ENCODE measurements at regions not wholly inside any gene's neighbourhood (a gene's known extent, or its start where the extent isn't known, plus 50 kb on each side); places are given as distances from the start of the nearest gene placed in this dataset.
A peak's percentile ranks its signal among the peaks of the same experiment; 100 is the strongest.

- no peak for TF ChIP-seq POLR2A (IDR thresholded peaks at IDR 0.05)
- peak in 1 of 4 experiments; percentile 14 for TF ChIP-seq CTCF (IDR thresholded peaks at IDR 0.05)
- peak; percentile 10 for TF ChIP-seq POLR2AphosphoS5 (IDR thresholded peaks at IDR 0.05)
Measured at GRCh38 chr4:159048166-159048886, 54.6 kb upstream of the RAPGEF2 start.

Measured in gastroesophageal sphincter (tissue), 3 donors.